ENCODE measurements at regions not wholly inside any gene's neighbourhood (a gene's known extent, or its start where the extent isn't known, plus 50 kb on each side); places are given as distances from the start of the nearest gene placed in this dataset.

DNA sequence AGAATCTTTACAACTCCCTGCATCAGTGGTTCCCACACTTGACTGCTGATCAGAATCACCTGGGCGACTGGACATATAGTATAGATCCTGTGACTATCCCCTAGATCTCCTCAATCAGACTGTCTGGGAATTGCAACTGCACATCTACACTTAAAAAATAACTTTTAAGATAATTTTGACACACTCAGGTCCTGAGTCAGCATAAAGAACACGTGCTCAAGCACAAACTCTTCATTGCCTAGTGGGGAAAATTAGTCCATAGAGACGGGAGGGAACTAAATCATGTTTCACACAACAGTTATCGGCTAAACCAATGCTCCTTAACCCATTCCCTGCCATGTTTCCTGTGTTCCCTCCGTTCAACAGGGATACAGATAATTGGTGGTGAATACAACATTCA lies 243.5 kb upstream of the FGF13 start:
- TF ChIP-seq POLR2A (IDR thresholded peaks at IDR 0.05; ENCODE audit: control extremely low read depth in 1 of 2, low read depth in 2 of 2, low read length in 2 of 2) (no peak), SP1 (IDR thresholded peaks at IDR 0.05; ENCODE audit: low read depth, low read length) (no peak), RFX5 (IDR thresholded peaks at IDR 0.05; ENCODE audit: borderline replicate concordance, low read depth, low read length) (no peak), RXRA (IDR thresholded peaks at IDR 0.05; ENCODE audit: insufficient read depth, low read depth, low read length) (no peak), BACH1 (IDR thresholded peaks at IDR 0.05; ENCODE audit: low read length) (no peak), YY1 (IDR thresholded peaks at IDR 0.05; ENCODE audit: low read depth, low read length) (no peak), CHD1 (IDR thresholded peaks at IDR 0.05; ENCODE audit: low read depth, low read length) (no peak), CBX5 (IDR thresholded peaks at IDR 0.05; ENCODE audit: low read depth, low read length) (no peak), EZH2 (IDR thresholded peaks at IDR 0.05; ENCODE audit: low read depth, low read length, severe bottlenecking) (no peak)
- TF ChIP-seq, protein P1, sequence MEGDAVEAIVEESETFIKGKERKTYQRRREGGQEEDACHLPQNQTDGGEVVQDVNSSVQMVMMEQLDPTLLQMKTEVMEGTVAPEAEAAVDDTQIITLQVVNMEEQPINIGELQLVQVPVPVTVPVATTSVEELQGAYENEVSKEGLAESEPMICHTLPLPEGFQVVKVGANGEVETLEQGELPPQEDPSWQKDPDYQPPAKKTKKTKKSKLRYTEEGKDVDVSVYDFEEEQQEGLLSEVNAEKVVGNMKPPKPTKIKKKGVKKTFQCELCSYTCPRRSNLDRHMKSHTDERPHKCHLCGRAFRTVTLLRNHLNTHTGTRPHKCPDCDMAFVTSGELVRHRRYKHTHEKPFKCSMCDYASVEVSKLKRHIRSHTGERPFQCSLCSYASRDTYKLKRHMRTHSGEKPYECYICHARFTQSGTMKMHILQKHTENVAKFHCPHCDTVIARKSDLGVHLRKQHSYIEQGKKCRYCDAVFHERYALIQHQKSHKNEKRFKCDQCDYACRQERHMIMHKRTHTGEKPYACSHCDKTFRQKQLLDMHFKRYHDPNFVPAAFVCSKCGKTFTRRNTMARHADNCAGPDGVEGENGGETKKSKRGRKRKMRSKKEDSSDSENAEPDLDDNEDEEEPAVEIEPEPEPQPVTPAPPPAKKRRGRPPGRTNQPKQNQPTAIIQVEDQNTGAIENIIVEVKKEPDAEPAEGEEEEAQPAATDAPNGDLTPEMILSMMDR (IDR thresholded peaks at IDR 0.05; ENCODE audit: control extremely low read depth in 1 of 3, insufficient read depth in 1 of 3, low read depth in 1 of 3, low read length in 3 of 3) = no peak
- TF ChIP-seq, protein P2, sequence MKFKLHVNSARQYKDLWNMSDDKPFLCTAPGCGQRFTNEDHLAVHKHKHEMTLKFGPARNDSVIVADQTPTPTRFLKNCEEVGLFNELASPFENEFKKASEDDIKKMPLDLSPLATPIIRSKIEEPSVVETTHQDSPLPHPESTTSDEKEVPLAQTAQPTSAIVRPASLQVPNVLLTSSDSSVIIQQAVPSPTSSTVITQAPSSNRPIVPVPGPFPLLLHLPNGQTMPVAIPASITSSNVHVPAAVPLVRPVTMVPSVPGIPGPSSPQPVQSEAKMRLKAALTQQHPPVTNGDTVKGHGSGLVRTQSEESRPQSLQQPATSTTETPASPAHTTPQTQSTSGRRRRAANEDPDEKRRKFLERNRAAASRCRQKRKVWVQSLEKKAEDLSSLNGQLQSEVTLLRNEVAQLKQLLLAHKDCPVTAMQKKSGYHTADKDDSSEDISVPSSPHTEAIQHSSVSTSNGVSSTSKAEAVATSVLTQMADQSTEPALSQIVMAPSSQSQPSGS (IDR thresholded peaks at IDR 0.05; ENCODE audit: low read length) = no peak
- TF ChIP-seq, protein P3, sequence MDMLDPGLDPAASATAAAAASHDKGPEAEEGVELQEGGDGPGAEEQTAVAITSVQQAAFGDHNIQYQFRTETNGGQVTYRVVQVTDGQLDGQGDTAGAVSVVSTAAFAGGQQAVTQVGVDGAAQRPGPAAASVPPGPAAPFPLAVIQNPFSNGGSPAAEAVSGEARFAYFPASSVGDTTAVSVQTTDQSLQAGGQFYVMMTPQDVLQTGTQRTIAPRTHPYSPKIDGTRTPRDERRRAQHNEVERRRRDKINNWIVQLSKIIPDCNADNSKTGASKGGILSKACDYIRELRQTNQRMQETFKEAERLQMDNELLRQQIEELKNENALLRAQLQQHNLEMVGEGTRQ (IDR thresholded peaks at IDR 0.05; ENCODE audit: low read length) = no peak
- TF ChIP-seq, protein P4, sequence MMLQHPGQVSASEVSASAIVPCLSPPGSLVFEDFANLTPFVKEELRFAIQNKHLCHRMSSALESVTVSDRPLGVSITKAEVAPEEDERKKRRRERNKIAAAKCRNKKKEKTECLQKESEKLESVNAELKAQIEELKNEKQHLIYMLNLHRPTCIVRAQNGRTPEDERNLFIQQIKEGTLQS (IDR thresholded peaks at IDR 0.05; ENCODE audit: insufficient read depth, low read depth, low read length) = no peak
